ENCODE measurements at regions not wholly inside any gene's neighbourhood (a gene's known extent, or its start where the extent isn't known, plus 50 kb on each side); places are given as distances from the start of the nearest gene placed in this dataset.
"Not testable (repeated sequence)": the region's sequence is repeated elsewhere in the genome, so short reads cannot be mapped to it uniquely, and the experiment has no call there.

GRCh38 chr13:109995578-109995977 is 209.2 kb upstream of the IRS2 start:
- no peaks in the 10 kb centered on the region for H3K4me1 ChIP-seq (ENCODE audit: insufficient read depth)
- H3K27ac ChIP-seq (ENCODE audit: low read depth), result no peak overlapping the region
- H3K36me3 ChIP-seq (ENCODE audit: insufficient read depth), result no peaks in the 10 kb centered on the region
- 98% methylated on average over 2 of the region's 2 CpGs for WGBS
- no peak overlapping the region for H3K4me3 ChIP-seq (ENCODE audit: low read depth, low read length)
- no peak for DNase-seq (ENCODE audit: extremely low spot score)

- WGBS, result 86% methylated on average over 6 of the region's 6 CpGs
- Histone ChIP-seq H3K4me1 (ENCODE audit: insufficient read depth) (no peaks in the 10 kb centered on the region), H3K4me3 (ENCODE audit: low read depth, low read length) (no peak overlapping the region), H3K27ac (ENCODE audit: low read depth) (no peak overlapping the region), H3K36me3 (ENCODE audit: insufficient read depth) (no peaks in the 10 kb centered on the region)
- DNase-seq (ENCODE audit: extremely low spot score), result no peak
These were observed 203.9 kb upstream of the IRS2 start for GRCh38 chr13:109990296-109990695.

- Histone ChIP-seq H3K4me1 (ENCODE audit: insufficient read depth) (no peaks in the 10 kb centered on the region), H3K27ac (ENCODE audit: low read depth) (no peak overlapping the region), H3K36me3 (ENCODE audit: insufficient read depth) (no peaks in the 10 kb centered on the region), H3K4me3 (ENCODE audit: low read depth, low read length) (no peak overlapping the region)
- DNase-seq (ENCODE audit: extremely low spot score), result no peak
- WGBS, result 79% methylated on average over 3 of the region's 3 CpGs
These were observed 203.3 kb upstream of the IRS2 start for GRCh38 chr13:109989686-109990085.

- 82% methylated on average over 4 of the region's 4 CpGs for WGBS
- Histone ChIP-seq H3K4me1 (ENCODE audit: insufficient read depth) (no peaks in the 10 kb centered on the region), H3K36me3 (ENCODE audit: insufficient read depth) (no peaks in the 10 kb centered on the region), H3K4me3 (ENCODE audit: low read depth, low read length) (no peak overlapping the region), H3K27ac (ENCODE audit: low read depth) (no peak overlapping the region)
- DNase-seq (ENCODE audit: extremely low spot score), result no peak
These were observed 202.8 kb upstream of the IRS2 start for GRCh38 chr13:109989155-109989554.

- DNase-seq (ENCODE audit: extremely low spot score), result no peak
- WGBS, result 99% methylated on average over 1 of the region's 1 CpG
- Histone ChIP-seq H3K36me3 (ENCODE audit: insufficient read depth) (no peaks in the 10 kb centered on the region), H3K4me1 (ENCODE audit: insufficient read depth) (no peaks in the 10 kb centered on the region), H3K27ac (ENCODE audit: low read depth) (no peak overlapping the region), H3K4me3 (ENCODE audit: low read depth, low read length) (no peak overlapping the region)
These were observed 200.5 kb upstream of the IRS2 start for GRCh38 chr13:109986851-109987250.

GRCh38 chr13:109985871-109986450 is 199.6 kb upstream of the IRS2 start:
- DNase-seq (ENCODE audit: extremely low spot score), result no peak
- Histone ChIP-seq H3K4me3 (ENCODE audit: low read depth, low read length) (no peak overlapping the region), H3K36me3 (ENCODE audit: insufficient read depth) (no peaks in the 10 kb centered on the region), H3K4me1 (ENCODE audit: insufficient read depth) (no peaks in the 10 kb centered on the region), H3K27ac (ENCODE audit: low read depth) (no peak overlapping the region)
- 86% methylated on average over 6 of the region's 6 CpGs for WGBS

GRCh38 chr13:109983447-109983846 is 197.1 kb upstream of the IRS2 start:
- DNase-seq (ENCODE audit: extremely low spot score), result no peak
- no peaks in the 10 kb centered on the region for H3K36me3 ChIP-seq (ENCODE audit: insufficient read depth)
- no peak overlapping the region for H3K27ac ChIP-seq (ENCODE audit: low read depth)
- WGBS, result 52% methylated on average over 7 of the region's 7 CpGs
- no peak overlapping the region for H3K4me3 ChIP-seq (ENCODE audit: low read depth, low read length)
- no peaks in the 10 kb centered on the region for H3K4me1 ChIP-seq (ENCODE audit: insufficient read depth)

GRCh38 chr13:109981000-109981399 is 194.6 kb upstream of the IRS2 start:
- no peak overlapping the region for H3K27ac ChIP-seq (ENCODE audit: low read depth)
- no peaks in the 10 kb centered on the region for H3K36me3 ChIP-seq (ENCODE audit: insufficient read depth)
- 82% methylated on average over 4 of the region's 4 CpGs for WGBS
- DNase-seq (ENCODE audit: extremely low spot score), result no peak
- H3K4me1 ChIP-seq (ENCODE audit: insufficient read depth), result no peaks in the 10 kb centered on the region
- H3K4me3 ChIP-seq (ENCODE audit: low read depth, low read length), result no peak overlapping the region

- H3K4me1 ChIP-seq (ENCODE audit: insufficient read depth); H3K36me3 ChIP-seq (ENCODE audit: insufficient read depth); DNase-seq (ENCODE audit: extremely low spot score); H3K4me3 ChIP-seq (ENCODE audit: low read depth, low read length); H3K27ac ChIP-seq (ENCODE audit: low read depth): not testable (repeated sequence)
- 96% methylated on average over 3 of the region's 3 CpGs for WGBS
These were observed 193.3 kb upstream of the IRS2 start for GRCh38 chr13:109979676-109980075.

- Histone ChIP-seq H3K4me1 (ENCODE audit: insufficient read depth) (no peaks in the 10 kb centered on the region), H3K4me3 (ENCODE audit: low read depth, low read length) (no peak overlapping the region), H3K36me3 (ENCODE audit: insufficient read depth) (no peaks in the 10 kb centered on the region), H3K27ac (ENCODE audit: low read depth) (no peak overlapping the region)
- 79% methylated on average over 6 of the region's 6 CpGs for WGBS
- DNase-seq (ENCODE audit: extremely low spot score), result no peak
These were observed 192.8 kb upstream of the IRS2 start for GRCh38 chr13:109979228-109979627.

GRCh38 chr13:109977212-109977968 is 191.0 kb upstream of the IRS2 start:
- Histone ChIP-seq H3K4me1 (ENCODE audit: insufficient read depth) (no peaks in the 10 kb centered on the region), H3K36me3 (ENCODE audit: insufficient read depth) (no peaks in the 10 kb centered on the region), H3K27ac (ENCODE audit: low read depth) (no peak overlapping the region), H3K4me3 (ENCODE audit: low read depth, low read length) (no peak overlapping the region)
- DNase-seq (ENCODE audit: extremely low spot score), result no peak
- 85% methylated on average over 11 of the region's 11 CpGs for WGBS

- WGBS, result 76% methylated on average over 9 of the region's 9 CpGs
- no peaks in the 10 kb centered on the region for H3K36me3 ChIP-seq (ENCODE audit: insufficient read depth)
- DNase-seq (ENCODE audit: extremely low spot score), result no peak
- no peak overlapping the region for H3K27ac ChIP-seq (ENCODE audit: low read depth)
- no peaks in the 10 kb centered on the region for H3K4me1 ChIP-seq (ENCODE audit: insufficient read depth)
- no peak overlapping the region for H3K4me3 ChIP-seq (ENCODE audit: low read depth, low read length)
These were observed 190.0 kb upstream of the IRS2 start for GRCh38 chr13:109976206-109976997.

GRCh38 chr13:109974354-109974753 is 188.0 kb upstream of the IRS2 start:
- H3K36me3 ChIP-seq (ENCODE audit: insufficient read depth), result no peaks in the 10 kb centered on the region
- 88% methylated on average over 7 of the region's 7 CpGs for WGBS

GRCh38 chr13:109973279-109973678 is 186.9 kb upstream of the IRS2 start:
- H3K36me3 ChIP-seq (ENCODE audit: insufficient read depth), result no peaks in the 10 kb centered on the region
- 94% methylated on average over 10 of the region's 10 CpGs for WGBS

More at GRCh38 chr13:109974354-109974753, 188.0 kb upstream of the IRS2 start:
- H3K4me3 ChIP-seq (ENCODE audit: low read depth, low read length), result no peak overlapping the region
- no peaks in the 10 kb centered on the region for H3K4me1 ChIP-seq (ENCODE audit: insufficient read depth)
- H3K27ac ChIP-seq (ENCODE audit: low read depth), result no peak overlapping the region
- DNase-seq (ENCODE audit: extremely low spot score), result no peak

More at GRCh38 chr13:109973279-109973678, 186.9 kb upstream of the IRS2 start:
- Histone ChIP-seq H3K4me1 (ENCODE audit: insufficient read depth) (no peaks in the 10 kb centered on the region), H3K27ac (ENCODE audit: low read depth) (no peak overlapping the region), H3K4me3 (ENCODE audit: low read depth, low read length) (no peak overlapping the region)
- no peak for DNase-seq (ENCODE audit: extremely low spot score)

All from urinary bladder (tissue), 3 donors.